Endothelial cell of umbilical vein (primary cell): ENCODE measurements at regions not wholly inside any gene's neighbourhood (a gene's known extent, or its start where the extent isn't known, plus 50 kb on each side); places are given as distances from the start of the nearest gene placed in this dataset.

ENCODE experiments used
- BruUV-seq: library from RNA; stranded (reverse); fragments of 400-500 nt; replicated peaks from 2 replicates; lab custom pipeline; 2021; lab: Mats Ljungman, UMichigan
- CTCF ChIA-PET: fragments of 300-600, 350-600 bp; sonication (Branson Sonifier 250); formaldehyde crosslinking; loops from one replicate; lab custom pipeline; 2021; ENCODE audit warnings: antibody characterized with exemption, inconsistent platforms; lab: Charles Lee
- POLR2A ChIA-PET: fragments of 300-600, 350-600 bp; sonication (Branson Sonifier 250); formaldehyde crosslinking; loops from one replicate; lab custom pipeline; 2021; ENCODE audit warnings: antibody characterized with exemption, inconsistent platforms; lab: Charles Lee
- DNase-seq: peaks from one replicate; pipeline ENCODE4 v3.0.0-alpha.2; 2011; ENCODE audit warnings: low read depth, low spot score
- FAIRE-seq: peaks from 2 replicates; lab custom pipeline; 2011; peaks lifted over from hg19 to GRCh38; lab: Jason Lieb, UNC
- H2AFZ ChIP-seq: 2 replicates; pipeline ENCODE4 v1.6.0; 2012; ENCODE audit warnings: low read depth, low read length, control low read depth, inconsistent platforms
- H3K27ac ChIP-seq: 2 replicates; pipeline ENCODE4 v1.5.1; 2011; ENCODE audit warnings: low read depth, mild to moderate bottlenecking, control low read depth, low read length, moderate library complexity; ENCODE audit not compliant: insufficient read depth
- H3K27me3 ChIP-seq, 2 experiments: 2 replicates each; pipeline versions ENCODE4 v1.6.0 to v1.6.1; 2011; ENCODE audit warnings: low read length in 2 of 2, mixed read lengths in 1 of 2; ENCODE audit not compliant: control insufficient read depth in 2 of 2, insufficient read depth in 2 of 2
- H3K36me3 ChIP-seq, 2 experiments: 2 replicates in 1 of 2; 3 replicates in 1 of 2; pipeline ENCODE4 v1.5.1; 2011; ENCODE audit warnings: low read length in 2 of 2, mild to moderate bottlenecking in 1 of 2, moderate library complexity in 1 of 2; ENCODE audit not compliant: control insufficient read depth in 2 of 2, insufficient read depth in 2 of 2; ENCODE audit errors: extremely low read depth in 1 of 2
- H3K4me1 ChIP-seq: 3 replicates; pipeline ENCODE4 v1.5.1; 2011; ENCODE audit warnings: mild to moderate bottlenecking, low read length; ENCODE audit not compliant: control insufficient read depth, insufficient read depth; ENCODE audit errors: extremely low read depth
- H3K4me2 ChIP-seq: 2 replicates; pipeline ENCODE4 v1.6.1; 2011; ENCODE audit warnings: low read length, control low read depth, mixed read lengths; ENCODE audit not compliant: insufficient read depth
- H3K4me3 ChIP-seq, 3 experiments: fragments of 200-600 bp in 1 of 3; sonication (generic), shearing (Covaris generic) in 1 of 3; replicated peaks in 1 of 3; 2 replicates each; pipeline ENCODE4 v1.5.1; 2011 to 2016; ENCODE audit warnings: control low read depth in 3 of 3, low read length in 3 of 3, mild to moderate bottlenecking in 2 of 3, inconsistent platforms in 1 of 3, low read depth in 1 of 3, moderate library complexity in 1 of 3; ENCODE audit not compliant: insufficient read depth in 1 of 3
- H3K79me2 ChIP-seq: 2 replicates; pipeline ENCODE4 v1.6.0; 2012; ENCODE audit warnings: low read length, inconsistent platforms; ENCODE audit not compliant: control insufficient read depth, insufficient read depth
- H3K9ac ChIP-seq: replicated peaks from 2 replicates; pipeline ENCODE3; 2011; ENCODE audit warnings: low read length, control low read depth; ENCODE audit not compliant: insufficient read depth; ENCODE audit errors: extremely low read depth
- H3K9me1 ChIP-seq: replicated peaks from 3 replicates; pipeline ENCODE4 v1.6.0; 2011; ENCODE audit warnings: mild to moderate bottlenecking, low read length; ENCODE audit not compliant: control insufficient read depth, insufficient read depth; ENCODE audit errors: extremely low read depth
- H3K9me3 ChIP-seq: replicated peaks from 2 replicates; pipeline ENCODE4 v1.5.1; 2012; ENCODE audit warnings: low read length, inconsistent platforms; ENCODE audit not compliant: control insufficient read depth, insufficient read depth
- H4K20me1 ChIP-seq: replicated peaks from 2 replicates; pipeline ENCODE3; 2011; ENCODE audit warnings: mild to moderate bottlenecking, low read length; ENCODE audit not compliant: control insufficient read depth, insufficient read depth; ENCODE audit errors: extremely low read depth
- EZH2 ChIP-seq: IDR thresholded peaks from 2 replicates; pipeline ENCODE4 v1.6.1; 2012; ENCODE audit warnings: borderline replicate concordance, low read depth, mild to moderate bottlenecking, moderate library complexity, low read length, inconsistent platforms; ENCODE audit not compliant: severe bottlenecking
- FOS ChIP-seq: IDR thresholded peaks from 2 replicates; pipeline ENCODE4 v1.6.1; 2011; ENCODE audit warnings: mild to moderate bottlenecking, low read length, moderate library complexity, borderline replicate concordance; ENCODE audit not compliant: insufficient read depth
- GATA2 ChIP-seq: IDR thresholded peaks from 2 replicates; pipeline ENCODE4 v1.7.0; 2011; ENCODE audit warnings: low read depth, mild to moderate bottlenecking, moderate library complexity, mixed read lengths, low read length; ENCODE audit not compliant: insufficient read length, insufficient read depth
- JUN ChIP-seq: IDR thresholded peaks from 2 replicates; pipeline ENCODE4 v1.6.1; 2011; ENCODE audit warnings: borderline replicate concordance, low read depth; ENCODE audit not compliant: insufficient read length, insufficient read depth
- MYC ChIP-seq: IDR thresholded peaks from one replicate; pipeline ENCODE4 v1.6.1; 2011; ENCODE audit warnings: mild to moderate bottlenecking, low read depth, low read length
- POLR2A ChIP-seq: IDR thresholded peaks from 2 replicates; pipeline ENCODE4 v1.6.1; 2012; ENCODE audit warnings: low read depth, mild to moderate bottlenecking, control low read depth, low read length
- POLR2AphosphoS5 ChIP-seq: IDR thresholded peaks from 2 replicates; pipeline ENCODE4 v1.6.1; 2012; ENCODE audit warnings: low read depth, mild to moderate bottlenecking, control low read depth, low read length, moderate library complexity; ENCODE audit not compliant: insufficient read depth
- dilution Hi-C: fragments of 300-500 bp; cut with MboI; formaldehyde crosslinking; loops from one replicate; pipeline ENCODE4 v1.15.0; 2019; ENCODE audit warnings: low sequenced_read_pairs; ENCODE audit not compliant: extremely low pct_ligation_motif_present
- intact Hi-C: fragments of 100-400 bp; cut with micrococcal nuclease; formaldehyde crosslinking; loops from one replicate; pipeline ENCODE4 v1.10.0; 2022
- TF ChIP-seq, protein P1 (sequence below): IDR thresholded peaks from 2 replicates; pipeline ENCODE4 v1.6.1; 2011; ENCODE audit not compliant: insufficient read depth, insufficient read length
- TF ChIP-seq, protein P2 (sequence below), 2 donors: IDR thresholded peaks; 1 replicate in 1 of 2; 2 replicates in 1 of 2; pipeline ENCODE4 v1.5.1; 2011; ENCODE audit warnings: low read length in 2 of 2, mild to moderate bottlenecking in 2 of 2, moderate library complexity in 2 of 2, control low read depth in 1 of 2, inconsistent platforms in 1 of 2, low read depth in 1 of 2; ENCODE audit not compliant: insufficient read depth in 1 of 2; ENCODE audit errors: extremely low read depth in 1 of 2

DNA sequence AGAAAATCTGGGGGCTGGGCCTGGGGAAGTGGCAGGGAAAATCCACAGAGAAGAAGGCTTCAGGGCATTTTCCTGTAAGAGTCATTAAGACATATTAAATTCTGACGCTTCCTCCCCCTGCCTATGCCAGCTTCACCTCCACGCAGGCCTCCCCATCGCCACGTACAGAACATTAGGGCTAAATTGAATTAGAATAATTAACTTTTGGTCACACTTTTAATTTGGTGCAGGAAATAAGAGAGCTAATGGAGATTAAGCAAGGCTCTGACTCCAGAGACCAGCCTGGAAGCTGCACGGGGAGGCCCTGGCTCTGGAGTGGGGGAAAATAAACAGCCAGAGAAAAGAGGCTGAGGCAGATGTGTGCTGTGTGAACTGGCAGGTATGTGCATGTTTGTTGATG lies 148.0 kb downstream of the CCT6B start:
- Histone ChIP-seq H3K9ac (no peak overlapping the region), H3K27ac (no peak overlapping the region), H4K20me1 (no peaks in the 10 kb centered on the region), H3K9me3 (no peaks in the 10 kb centered on the region), H3K36me3 (no peaks in the 10 kb centered on the region), H3K9me1 (no peaks in the 10 kb centered on the region), H3K4me2 (no peak overlapping the region), H3K4me1 (no peaks in the 10 kb centered on the region), H3K79me2 (no peaks in the 10 kb centered on the region), H3K27me3 (no peaks in the 10 kb centered on the region), H3K4me3 (no peak overlapping the region), H2AFZ (no peak overlapping the region)
- dilution Hi-C loops (no loop called here), intact Hi-C loops (no loop called here)
- FAIRE-seq (no peak), DNase-seq (no peak)
- ChIA-PET POLR2A (no interaction called here), CTCF (no interaction called here)
- TF ChIP-seq, protein P1, sequence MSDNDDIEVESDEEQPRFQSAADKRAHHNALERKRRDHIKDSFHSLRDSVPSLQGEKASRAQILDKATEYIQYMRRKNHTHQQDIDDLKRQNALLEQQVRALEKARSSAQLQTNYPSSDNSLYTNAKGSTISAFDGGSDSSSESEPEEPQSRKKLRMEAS: no peak
- TF ChIP-seq POLR2AphosphoS5 (no peak), EZH2 (no peak), MYC (no peak), GATA2 (no peak), JUN (no peak), POLR2A (no peak), FOS (no peak)
- TF ChIP-seq, protein P2, sequence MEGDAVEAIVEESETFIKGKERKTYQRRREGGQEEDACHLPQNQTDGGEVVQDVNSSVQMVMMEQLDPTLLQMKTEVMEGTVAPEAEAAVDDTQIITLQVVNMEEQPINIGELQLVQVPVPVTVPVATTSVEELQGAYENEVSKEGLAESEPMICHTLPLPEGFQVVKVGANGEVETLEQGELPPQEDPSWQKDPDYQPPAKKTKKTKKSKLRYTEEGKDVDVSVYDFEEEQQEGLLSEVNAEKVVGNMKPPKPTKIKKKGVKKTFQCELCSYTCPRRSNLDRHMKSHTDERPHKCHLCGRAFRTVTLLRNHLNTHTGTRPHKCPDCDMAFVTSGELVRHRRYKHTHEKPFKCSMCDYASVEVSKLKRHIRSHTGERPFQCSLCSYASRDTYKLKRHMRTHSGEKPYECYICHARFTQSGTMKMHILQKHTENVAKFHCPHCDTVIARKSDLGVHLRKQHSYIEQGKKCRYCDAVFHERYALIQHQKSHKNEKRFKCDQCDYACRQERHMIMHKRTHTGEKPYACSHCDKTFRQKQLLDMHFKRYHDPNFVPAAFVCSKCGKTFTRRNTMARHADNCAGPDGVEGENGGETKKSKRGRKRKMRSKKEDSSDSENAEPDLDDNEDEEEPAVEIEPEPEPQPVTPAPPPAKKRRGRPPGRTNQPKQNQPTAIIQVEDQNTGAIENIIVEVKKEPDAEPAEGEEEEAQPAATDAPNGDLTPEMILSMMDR (IDR thresholded peaks at IDR 0.05; ENCODE audit: extremely low read depth in 1 of 2, insufficient read depth in 1 of 2, low read depth in 1 of 2, low read length in 2 of 2): no peak
- BruUV-seq: no TSS peak
